GM21526 (cell line): ENCODE measurements at regions not wholly inside any gene's neighbourhood (a gene's known extent, or its start where the extent isn't known, plus 50 kb on each side); places are given as distances from the start of the nearest gene placed in this dataset.

Source experiments
- ATAC-seq: cut with Tn5 transposase; IDR thresholded peaks from one replicate; pipeline ENCODE4 v1.9.1; 2021; ENCODE audit warnings: moderate library complexity; ENCODE audit not compliant: unreplicated experiment, low FRiP score

DNA sequence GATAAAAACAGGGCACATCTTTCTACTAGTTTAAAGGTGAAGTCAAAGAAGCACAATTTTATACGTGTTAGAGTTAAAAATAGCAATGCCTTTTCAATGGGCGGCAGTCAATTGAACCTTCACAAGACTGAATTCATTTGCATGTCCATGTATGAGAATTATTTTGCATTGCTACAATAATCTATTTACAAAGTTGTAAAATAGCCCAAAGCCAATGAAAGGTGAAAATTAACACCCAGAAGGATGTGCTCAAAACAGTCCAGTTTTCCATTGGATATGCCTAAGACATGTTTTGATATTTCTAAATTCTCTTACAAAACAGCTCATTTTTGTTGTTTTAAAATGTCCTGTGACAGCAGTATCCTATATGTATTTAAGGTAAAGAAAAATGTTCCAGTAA is 425.1 kb upstream of the SYT4 start:
- no peak for ATAC-seq

DNA sequence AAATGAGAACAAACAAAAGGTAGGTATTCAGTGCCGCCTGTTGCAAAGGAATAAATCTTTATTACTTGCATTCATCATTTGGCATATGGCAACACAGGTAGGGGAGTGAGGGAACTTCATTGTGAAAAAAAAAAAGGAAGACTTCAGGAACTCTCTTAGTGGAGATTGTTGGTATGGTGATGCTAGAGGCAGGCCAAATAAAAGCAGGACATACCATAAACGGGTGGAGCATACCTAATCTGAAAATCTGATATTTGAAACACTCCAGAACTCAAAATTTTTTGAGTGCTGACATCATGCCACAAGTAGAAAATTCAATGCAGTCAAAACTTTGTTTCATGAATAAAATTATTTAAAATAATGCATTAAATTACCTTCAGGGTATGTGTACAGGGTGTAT is 425.8 kb upstream of the SYT4 start:
- no peak for ATAC-seq

DNA sequence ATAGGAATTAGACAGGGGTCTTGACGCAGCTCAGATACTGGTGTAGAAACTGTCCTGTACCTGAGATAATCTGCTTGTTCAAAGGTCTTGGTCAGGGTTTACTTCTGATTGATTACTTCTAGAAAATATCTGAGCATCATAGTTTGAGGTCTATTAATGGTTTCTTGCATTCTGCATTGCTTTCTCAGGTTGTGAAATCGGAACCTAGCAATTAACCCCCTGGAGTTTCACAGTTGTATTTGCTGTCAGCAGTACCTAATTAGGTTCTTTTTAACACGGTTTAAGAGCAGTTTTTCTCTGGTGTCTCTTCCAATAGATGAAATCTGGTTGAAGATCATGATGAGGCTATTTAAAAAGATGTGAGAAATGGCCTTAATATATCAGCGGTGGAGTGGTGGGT is 428.6 kb upstream of the SYT4 start:
- no peak for ATAC-seq

DNA sequence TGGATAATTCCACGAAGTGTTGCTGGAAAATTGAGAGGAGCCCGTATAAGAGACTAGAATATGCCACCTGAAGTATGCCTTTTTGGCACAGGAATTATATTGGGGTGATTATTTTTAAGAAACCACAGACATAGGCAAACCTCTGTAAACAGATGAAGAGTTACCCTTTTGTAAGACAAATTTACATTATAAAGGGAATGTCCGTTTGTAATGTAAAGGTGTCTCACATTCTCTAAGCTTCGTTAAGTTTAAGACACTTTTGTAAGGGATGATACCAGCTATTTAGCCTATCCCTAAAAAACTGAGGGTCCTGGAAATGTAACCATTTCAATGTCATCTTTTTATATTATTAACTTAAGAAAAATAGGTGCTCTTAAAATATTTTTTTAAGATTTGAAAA is 432.8 kb upstream of the SYT4 start:
- ATAC-seq: no peak

DNA sequence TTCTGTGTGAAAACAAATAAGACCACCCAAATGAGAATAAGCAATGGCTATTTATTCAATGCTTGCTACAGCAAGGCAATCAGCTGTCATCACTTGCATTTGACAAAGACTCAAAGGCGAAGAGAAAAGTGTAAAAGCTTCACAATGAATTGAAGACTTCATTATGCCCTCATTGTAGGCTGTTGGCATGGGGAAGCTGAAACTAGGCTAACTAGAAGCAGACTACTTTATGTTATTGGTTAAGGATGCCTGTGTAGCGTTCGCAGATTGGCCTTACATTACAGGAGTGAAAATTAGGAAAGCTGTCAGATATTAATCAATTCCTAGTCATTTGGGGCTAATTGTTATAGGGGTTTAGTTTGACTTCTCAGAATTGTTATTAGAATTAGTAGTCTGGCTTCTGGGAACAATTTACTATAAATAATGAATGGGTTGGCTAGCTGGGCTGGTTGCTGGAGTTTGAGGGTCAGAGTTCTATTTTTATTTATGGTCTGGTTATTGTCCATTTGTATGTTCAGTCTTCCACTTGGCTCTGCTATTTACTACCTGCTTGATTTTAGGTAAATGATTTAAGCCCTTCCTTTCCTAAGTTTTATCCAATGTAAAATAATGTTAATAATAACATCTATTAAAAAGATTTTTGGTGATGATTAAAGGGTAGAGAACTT is 437.2 kb upstream of the SYT4 start:
- no peak for ATAC-seq

DNA sequence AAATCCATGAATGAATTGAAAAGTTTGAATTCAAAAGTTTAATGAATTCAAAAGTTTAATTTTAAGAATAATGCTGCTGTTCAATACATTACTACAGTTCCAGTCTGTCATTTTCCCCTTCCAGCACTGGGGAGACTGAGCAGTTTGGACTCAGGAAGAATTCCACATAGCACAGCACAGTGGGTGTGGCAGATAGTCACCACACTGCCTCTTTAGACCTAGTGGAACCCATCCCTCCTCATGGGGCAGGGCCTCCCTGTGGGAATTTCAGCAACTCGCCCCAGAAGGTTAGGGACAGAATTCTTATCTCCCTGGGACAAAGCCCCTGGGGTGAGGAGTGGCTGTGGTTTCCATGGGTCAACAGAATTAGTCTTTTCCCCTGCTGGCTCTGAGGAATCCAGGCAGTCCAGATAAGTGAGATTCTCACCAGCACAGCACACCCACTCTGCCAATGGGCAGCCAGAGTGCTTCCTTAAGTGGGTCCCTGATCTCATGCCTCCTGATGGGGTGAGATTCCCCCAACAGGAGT is 442.0 kb upstream of the SYT4 start:
- ATAC-seq: no peak

DNA sequence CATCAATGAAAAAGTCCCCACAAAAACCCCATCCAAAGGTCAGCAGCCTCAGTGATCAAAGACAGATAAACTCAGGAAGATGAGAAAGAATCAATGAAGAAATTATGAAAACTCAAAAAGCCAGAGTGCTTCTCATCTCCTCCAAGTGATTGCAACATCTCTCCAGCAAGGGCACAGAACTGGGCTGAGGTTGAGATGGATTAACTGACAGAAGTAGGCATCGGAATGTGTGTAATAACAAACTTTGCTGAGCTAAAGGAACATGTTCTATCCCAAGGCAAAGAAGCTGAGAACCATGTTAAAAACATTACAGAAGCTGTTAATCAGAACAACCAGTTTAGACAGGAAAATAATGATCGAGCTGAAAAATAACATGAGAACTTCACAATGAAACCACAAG is 442.8 kb upstream of the SYT4 start:
- no peak for ATAC-seq

DNA sequence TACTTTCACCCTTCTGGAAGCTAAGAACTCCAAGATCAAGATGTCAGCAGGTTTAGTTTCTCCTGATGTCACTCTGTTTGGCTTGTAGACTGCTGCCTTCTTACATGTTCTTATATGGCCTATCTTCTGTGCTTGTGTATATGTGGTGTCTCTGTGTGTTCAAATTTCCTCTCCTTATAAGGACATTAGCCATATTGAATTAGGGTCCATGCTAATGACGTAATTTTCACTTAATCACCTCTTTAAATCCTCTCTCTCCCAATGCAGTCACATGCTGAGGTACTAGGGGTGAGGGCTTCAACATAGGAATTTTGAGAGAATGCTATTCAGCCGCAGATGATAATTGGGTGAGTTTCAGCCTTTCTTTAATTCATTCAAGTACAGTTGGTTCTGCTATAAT is 458.3 kb upstream of the SYT4 start:
- no peak for ATAC-seq

DNA sequence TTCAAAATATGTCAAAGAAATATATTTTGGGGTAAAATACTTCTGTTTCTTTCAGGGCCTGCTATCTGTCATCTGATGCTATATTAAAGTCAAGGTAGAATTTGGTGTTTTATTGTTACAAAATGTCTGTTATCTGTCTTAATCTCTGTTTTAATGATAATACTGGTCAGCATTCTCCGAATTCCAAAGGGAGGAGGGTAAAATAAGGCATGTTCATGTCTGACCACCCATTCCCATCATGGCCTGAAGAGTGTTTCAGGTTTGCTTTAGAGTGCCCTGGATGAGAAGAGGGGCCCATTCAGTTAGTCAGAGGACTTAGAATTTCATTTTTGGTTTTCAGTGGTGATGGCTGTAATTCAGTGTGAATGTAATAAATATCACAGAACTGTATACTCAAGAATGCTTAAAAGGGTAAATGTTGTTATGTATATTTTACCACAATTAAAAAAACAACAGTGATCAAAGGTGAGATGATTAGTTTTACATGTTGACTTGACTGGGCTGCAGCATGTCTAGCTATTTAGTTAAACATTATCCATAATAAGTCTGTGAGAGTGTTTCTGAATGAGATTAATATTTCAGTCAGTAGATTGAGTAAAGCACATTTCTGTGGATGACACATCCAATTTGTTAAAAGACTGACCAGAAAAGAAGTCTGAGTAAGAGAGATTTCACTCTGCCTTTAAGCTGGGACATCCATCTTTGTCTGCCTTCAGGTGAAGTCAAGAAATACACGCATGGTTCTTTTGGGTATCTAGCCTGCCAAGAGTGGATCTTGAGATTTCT is 467.9 kb upstream of the SYT4 start:
- ATAC-seq: no peak

DNA sequence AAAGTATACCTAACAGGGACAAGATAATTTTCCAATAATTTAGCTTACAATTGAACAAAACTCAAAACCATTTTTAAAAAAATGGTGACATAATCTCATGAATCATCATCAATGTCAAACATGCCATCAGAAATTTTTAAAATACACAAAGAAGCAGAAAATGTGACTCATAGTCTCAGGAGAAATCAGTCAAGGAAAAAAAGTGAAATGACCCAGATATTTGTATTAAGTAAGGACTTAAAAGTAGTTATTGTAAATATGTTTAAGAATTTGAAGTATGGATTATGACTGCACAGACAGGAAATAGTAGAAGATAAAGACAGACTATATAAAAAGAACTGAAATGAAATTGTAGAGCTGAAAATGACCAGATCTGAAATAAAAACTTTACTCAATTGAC is 473.9 kb upstream of the SYT4 start:
- ATAC-seq: no peak

DNA sequence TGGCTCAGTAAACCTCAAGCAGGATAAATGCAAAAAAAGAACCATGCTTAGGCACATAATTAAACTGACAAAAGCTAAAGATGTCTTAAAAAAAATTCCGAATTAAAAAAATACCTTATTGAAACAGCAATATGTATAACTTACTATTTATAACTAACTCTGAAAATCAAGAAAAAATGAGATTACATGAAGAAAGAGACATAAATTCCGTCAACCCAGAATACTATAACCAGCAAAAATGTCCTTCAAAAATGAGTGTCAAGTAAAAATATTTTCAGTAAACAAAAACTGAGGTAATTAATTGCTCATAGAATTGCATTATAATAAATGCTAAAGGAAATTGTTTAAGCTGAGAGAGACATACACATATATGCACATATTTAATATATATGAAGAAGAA is 474.5 kb upstream of the SYT4 start:
- ATAC-seq: no peak

DNA sequence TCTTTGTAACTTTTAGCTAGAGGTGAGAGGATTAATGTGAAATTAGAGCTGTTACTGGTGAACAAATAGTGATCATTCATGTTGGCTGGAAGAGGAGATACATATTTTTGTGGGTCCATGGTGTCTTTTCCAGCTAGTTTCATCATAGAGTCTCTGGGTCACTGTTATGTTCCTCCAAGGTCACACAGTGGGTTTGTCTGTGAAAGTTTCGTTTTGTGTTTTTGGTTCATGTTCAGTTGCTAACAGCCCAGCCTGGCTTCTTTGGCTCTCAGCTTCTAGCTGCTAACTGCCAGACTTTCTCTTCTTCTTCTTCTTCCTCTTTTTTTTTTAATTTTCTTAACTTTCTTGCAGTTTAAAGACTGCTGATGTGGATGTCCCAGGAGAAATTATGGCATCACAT is 480.0 kb upstream of the SYT4 start:
- no peak for ATAC-seq

DNA sequence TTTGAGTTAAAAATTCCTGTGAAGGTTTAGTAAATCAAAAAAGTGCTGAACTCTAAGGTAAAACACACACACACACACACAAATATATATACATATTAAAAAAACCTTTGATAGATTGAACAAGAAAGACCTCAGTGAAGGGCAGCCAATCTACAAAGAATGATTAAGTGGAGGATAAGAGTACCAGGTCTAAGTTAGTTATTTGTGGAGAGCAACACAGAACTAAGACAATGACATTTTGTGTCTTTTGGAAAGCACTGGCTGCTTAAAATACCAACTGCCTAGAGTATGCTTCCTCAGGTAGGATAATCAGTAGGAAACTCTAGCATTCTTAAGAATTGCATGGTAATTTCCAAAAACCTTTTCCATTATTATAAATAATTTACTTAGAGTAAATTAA is 481.4 kb upstream of the SYT4 start:
- no peak for ATAC-seq

DNA sequence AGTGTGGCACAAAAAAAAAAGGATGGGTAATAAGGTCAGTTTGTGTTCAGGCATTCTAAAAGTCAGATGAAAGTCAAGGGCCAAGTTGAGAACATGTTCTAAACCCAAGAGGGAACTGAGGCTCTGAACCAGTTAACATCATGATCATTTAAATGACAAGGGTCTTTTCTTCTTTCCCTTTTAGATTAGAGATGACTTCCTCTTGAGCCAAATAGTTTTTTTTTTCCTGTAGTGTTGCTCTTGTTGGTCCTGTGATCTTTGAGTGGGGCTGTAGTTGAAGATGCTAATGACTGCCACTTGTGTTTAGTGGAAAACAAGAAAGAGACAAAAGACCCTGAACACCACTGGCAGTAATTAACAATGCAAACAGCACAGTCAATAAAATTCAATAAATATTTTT is 482.7 kb upstream of the SYT4 start:
- no peak for ATAC-seq

DNA sequence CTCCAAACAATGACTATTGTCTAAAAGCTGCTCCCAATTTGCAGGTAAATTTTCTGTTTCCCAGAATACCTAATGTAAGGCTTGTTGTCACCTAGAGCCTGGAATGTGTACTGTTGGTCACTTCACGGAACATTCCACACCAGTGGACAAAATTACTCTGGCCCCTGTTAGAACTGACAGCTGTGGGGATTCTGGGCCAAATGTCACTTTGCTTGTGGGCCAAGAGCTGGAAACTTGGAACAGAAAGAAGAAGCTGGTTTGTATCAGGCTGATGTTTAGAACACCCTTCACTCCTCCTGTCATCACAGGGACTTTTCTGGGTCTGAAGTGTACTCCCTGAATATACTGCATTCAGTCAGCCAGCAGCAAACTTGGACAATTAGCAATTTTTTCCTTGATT is 495.6 kb upstream of the SYT4 start:
- no peak for ATAC-seq

DNA sequence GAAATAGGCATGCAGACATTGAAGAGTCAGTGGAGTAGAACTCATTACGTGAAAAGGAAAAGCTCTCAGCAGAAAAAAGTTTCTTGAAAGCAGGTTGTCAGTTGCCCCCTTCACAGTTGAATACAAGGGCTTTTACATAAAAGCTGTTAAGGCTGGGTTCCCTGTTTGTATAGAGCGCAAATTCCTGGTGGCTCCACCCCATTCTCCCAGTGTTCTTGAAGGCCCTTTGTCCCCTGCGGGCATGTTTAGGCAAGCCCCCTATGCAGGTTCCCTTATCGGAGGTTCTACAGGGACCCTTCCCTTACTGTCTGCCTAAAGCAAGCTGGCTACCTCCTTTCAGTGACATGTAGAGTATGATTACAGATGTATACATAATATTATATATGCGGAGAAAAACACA is 497.2 kb upstream of the SYT4 start:
- ATAC-seq: no peak

DNA sequence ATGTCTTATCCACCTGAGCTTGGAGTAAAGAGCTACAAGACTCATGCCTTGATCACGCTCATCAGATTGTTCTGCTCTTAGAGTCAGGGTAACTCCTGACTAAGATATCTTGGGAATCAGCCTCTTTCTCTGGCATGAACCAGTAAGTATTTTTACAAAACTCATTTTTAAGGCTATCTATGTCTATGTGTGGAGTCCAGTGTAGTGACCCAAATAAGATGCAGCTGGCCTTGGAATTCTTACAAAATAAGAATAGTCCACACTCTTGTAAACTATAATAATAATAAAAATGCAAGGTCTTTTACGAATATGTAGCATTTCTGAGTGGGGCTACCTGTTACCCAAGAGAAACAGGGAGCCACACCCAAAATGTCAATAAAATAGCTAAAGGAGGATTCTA is 498.3 kb upstream of the SYT4 start:
- no peak for ATAC-seq

DNA sequence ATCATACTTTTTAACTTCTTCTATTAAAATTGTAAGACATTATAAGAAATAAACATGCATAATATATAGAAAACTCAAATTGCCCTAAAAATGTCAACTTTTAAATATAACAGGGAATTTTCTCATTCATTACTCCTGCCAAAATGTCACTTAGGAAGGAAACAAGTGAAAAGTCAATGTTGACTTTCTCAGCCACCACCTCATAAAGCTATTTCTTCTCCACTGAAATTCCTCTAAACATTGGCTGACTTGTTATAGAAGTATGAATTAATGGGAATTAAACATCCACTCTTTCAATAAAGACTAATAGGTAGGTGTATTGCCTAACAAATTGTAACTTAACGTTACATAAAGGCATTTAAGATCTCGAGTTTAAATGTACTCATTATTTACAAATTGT is 499.7 kb upstream of the SYT4 start:
- ATAC-seq: no peak

DNA sequence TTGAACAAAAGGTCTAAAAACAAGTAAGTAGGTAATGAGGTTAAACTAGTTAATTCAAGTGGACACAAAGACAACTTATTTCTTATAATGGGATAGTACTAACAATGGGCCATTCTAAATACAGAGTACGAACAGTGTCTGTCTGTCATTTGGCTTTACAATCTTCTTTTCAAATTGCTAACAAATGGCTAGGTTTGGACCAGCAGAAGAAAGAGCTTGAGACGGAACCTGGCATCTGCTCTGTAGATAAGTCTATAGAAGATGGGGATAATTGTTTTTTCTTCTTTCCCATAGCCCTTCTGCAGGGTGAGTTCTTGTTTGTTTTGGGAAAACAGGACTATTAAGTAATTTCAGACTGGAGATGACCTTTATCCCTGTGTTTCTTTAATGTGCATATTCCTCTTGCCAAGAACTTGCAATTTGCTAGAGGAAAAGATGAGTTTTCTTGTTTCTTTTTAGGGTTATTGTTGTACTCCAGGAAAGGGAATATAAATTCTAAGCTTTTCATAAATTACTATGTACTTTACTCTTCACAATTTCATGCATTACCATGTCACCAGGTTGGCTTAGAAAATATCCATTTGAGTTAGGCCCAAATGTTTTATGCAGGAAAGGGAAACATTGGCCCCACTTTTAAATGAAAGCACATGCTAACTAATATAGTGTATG is 500.5 kb upstream of the SYT4 start:
- ATAC-seq: no peak

DNA sequence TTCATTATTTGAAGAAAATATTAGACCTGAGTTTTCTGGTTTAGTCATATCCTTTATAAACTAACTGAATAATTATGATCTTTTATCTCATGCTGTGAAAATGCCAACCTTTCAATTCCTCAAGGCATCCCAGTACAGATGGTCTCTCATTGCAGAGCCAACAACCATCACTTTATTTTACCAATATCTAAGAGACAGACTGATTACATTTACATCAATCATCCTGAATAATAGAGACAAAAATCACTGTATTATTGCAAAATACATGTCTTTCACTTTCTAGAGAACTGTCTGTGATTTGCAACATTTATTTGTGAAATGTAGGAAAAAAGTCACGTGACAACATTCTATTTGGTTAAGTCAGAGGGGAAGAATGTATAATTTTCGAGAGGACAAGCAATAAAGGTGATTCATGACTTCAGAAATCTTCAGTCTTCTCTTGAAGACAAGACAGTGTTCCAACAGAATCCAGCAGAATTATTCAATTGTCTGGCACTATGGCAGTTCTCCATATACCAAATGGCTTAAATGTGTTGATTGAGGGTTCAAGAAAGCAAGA is 503.6 kb upstream of the SYT4 start:
- no peak for ATAC-seq

DNA sequence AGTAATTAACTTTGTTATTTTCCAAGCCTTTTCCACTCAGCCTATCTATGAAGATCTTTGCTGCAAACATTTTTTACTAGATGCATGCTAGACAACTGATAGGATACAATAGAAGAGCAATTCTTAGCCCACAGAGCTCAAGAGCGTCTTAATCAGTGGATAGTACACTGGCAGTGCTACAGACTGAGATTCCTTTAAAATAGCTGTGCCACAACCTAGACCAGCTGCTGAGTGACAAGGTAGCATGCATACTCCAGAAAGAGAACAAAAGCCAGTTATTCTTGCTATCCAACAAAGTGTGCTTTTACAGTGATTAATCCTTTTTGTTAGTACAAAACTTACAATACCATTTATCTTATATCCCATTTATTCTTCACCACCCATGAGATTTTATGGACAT is 507.9 kb upstream of the SYT4 start:
- ATAC-seq: no peak
